Lower leg skin (tissue), 3 donors: ENCODE measurements at regions not wholly inside any gene's neighbourhood (a gene's known extent, or its start where the extent isn't known, plus 50 kb on each side); places are given as distances from the start of the nearest gene placed in this dataset.

Source experiments
- POLR2A ChIP-seq, 2 donors: fragments of 450-650 bp; IDR thresholded peaks; one replicate each; pipeline ENCODE4 v1.6.1; 2016 to 2017; ENCODE audit warnings: antibody characterized with exemption in 2 of 2, mild to moderate bottlenecking in 1 of 2, moderate library complexity in 1 of 2
- TF ChIP-seq, protein P1 (sequence below), 3 donors: fragments of 450-650 bp; IDR thresholded peaks; one replicate each; pipeline ENCODE4 v1.5.1; 2016; ENCODE audit warnings: antibody characterized with exemption in 3 of 3, mild to moderate bottlenecking in 3 of 3, moderate library complexity in 2 of 3

DNA sequence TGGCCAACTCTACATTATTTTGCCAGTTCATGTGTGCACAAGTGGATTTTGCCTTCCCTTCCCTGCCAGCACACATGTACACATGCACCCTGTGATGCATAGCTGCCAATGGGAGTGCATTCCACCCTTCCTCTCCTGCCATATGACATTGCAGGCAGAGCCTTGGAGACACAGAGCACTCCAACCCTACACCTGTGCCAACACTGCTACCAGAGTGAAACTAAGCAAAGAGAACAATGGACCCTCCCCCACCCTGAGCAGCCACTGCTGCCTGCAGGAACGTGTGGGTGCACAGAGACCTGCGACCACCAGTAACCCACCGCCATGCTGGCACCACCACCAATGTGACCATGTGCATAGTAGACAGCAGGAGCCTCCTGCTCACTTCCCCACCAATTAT, 78.4 kb downstream of the ITM2A start:
- no peak for TF ChIP-seq POLR2A (IDR thresholded peaks at IDR 0.05)
- TF ChIP-seq, protein P1, sequence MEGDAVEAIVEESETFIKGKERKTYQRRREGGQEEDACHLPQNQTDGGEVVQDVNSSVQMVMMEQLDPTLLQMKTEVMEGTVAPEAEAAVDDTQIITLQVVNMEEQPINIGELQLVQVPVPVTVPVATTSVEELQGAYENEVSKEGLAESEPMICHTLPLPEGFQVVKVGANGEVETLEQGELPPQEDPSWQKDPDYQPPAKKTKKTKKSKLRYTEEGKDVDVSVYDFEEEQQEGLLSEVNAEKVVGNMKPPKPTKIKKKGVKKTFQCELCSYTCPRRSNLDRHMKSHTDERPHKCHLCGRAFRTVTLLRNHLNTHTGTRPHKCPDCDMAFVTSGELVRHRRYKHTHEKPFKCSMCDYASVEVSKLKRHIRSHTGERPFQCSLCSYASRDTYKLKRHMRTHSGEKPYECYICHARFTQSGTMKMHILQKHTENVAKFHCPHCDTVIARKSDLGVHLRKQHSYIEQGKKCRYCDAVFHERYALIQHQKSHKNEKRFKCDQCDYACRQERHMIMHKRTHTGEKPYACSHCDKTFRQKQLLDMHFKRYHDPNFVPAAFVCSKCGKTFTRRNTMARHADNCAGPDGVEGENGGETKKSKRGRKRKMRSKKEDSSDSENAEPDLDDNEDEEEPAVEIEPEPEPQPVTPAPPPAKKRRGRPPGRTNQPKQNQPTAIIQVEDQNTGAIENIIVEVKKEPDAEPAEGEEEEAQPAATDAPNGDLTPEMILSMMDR (IDR thresholded peaks at IDR 0.05): no peak
